Hepatocyte (in vitro differentiated cells): ENCODE measurements at regions not wholly inside any gene's neighbourhood (a gene's known extent, or its start where the extent isn't known, plus 50 kb on each side); places are given as distances from the start of the nearest gene placed in this dataset.

Experiments used
- CTCF ChIP-seq: fragments of 200-600 bp; sonication (generic); IDR thresholded peaks from 2 replicates; pipeline ENCODE4 v1.5.1; 2016; ENCODE audit warnings: antibody characterized with exemption, mild to moderate bottlenecking; ENCODE audit not compliant: poor library complexity
- EZH2phosphoT487 ChIP-seq: fragments of 200-600 bp; sonication (generic); IDR thresholded peaks from one replicate; pipeline ENCODE4 v1.6.1; 2018; ENCODE audit warnings: antibody characterized with exemption, mild to moderate bottlenecking, low read depth, moderate library complexity; ENCODE audit not compliant: unreplicated experiment, severe bottlenecking

GRCh38 chr13:111920932-111921705 lies 145.8 kb upstream of the SOX1 start:
- TF ChIP-seq EZH2phosphoT487 (no peak), CTCF (no peak)
